GM21390 (cell line): ENCODE measurements at regions not wholly inside any gene's neighbourhood (a gene's known extent, or its start where the extent isn't known, plus 50 kb on each side); places are given as distances from the start of the nearest gene placed in this dataset.
"Not testable (repeated sequence)": the region's sequence is repeated elsewhere in the genome, so short reads cannot be mapped to it uniquely, and the experiment has no call there.

Source experiments
- ATAC-seq: cut with Tn5 transposase; IDR thresholded peaks from one replicate; pipeline ENCODE4 v1.9.1; 2021; ENCODE audit not compliant: unreplicated experiment

DNA sequence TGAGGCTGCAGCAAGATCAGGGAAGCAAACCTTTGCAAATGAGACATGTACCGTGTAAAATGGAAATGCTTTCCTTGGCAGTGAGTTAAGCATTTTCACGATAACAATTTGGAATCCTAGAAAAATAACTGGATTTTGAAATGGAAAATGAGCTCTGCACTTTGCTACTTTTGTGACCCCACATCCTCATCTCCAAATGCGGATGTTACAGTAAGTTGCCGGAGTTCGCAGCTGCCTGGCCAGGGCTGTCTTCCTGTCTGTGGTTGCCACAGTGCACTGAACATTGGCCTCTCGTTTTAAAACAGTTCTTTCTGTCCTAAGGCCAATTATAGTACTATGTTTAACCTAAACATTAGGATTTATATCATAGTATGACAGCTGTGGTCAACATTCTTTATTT lies 136.2 kb upstream of the FZD8 start:
- no peak for ATAC-seq

DNA sequence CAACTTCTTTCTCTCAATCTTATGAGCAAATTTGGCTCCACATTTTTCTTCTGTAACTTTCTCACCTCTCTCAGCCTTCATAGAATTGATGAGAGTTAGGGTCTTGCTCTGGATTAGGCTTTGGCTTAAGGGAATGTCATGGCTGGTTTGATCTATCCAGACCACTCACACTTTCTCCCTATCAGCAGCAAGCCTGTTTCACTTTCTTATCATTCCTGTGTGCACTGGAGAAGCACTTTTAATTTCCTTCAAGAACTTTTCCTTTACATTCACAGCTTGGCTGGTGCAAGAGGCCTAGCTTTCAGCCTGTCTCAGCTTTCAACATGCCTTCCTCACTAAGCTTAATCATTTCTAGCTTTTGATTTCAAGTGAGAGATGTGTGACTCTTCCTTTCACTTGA lies 134.5 kb upstream of the FZD8 start:
- not testable (repeated sequence) for ATAC-seq

DNA sequence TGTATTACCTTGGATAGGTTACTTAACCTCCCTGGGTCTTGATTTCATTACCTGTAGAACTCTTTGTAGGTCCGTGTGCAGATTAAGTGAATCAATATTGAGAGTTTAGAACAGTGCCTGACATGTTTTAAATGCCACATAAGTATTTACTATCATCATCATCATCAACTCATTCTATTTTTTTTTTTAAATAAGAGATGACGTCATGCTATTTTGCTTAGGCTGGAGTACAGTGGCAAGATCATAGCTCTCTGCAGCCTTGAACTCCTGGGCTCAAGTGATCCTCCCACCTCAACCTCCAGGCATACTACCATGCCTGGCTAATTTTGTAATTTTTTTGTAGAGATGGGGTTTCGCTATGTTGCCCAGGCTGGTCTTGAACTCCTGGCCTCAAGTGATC lies 132.0 kb upstream of the FZD8 start:
- no peak for ATAC-seq

DNA sequence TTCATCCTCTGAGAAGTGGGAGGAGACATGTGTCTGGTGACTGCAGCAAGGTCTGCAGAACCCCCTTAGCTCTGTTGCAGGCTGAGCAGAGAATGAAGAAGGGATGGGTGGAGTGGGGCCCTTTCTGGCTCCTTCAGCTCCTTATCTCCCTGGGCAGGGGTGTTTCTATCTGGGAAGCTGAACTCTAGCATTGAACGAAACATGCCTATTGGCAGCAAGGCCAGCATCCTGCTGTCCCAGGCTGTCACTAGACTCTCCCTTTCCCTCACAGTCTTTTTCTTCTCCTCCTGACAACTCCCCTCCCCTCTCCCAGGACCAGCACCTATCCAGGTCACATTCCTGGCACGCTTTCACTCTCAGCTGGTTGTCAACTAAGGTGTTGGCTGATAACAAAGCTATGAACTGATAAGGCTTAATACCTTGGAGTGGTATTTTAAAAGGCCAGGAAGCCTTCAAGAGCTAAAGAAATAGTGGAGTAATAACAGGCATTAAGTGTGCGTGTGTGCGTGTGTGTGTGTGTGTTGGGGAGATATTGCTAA lies 128.8 kb upstream of the FZD8 start:
- no peak for ATAC-seq

DNA sequence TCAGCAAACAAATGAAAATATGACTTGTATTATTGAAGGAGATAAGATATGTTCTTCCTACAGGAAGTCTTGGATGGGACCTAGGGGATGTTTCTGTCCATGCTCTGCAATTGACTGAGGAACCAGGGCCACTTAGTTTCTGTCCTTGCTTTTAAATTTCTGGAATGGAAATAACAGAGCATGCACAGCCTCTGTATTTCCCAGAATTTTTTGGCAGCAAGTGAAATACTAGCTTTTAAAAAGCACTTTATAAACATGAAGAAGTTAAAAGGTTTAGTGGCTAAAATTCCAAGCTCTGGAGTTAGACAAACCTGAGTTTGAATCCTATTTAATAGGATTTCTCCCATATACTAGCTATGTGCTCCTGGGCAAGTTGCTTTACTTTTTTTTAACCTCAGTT lies 127.7 kb upstream of the FZD8 start:
- ATAC-seq = no peak

DNA sequence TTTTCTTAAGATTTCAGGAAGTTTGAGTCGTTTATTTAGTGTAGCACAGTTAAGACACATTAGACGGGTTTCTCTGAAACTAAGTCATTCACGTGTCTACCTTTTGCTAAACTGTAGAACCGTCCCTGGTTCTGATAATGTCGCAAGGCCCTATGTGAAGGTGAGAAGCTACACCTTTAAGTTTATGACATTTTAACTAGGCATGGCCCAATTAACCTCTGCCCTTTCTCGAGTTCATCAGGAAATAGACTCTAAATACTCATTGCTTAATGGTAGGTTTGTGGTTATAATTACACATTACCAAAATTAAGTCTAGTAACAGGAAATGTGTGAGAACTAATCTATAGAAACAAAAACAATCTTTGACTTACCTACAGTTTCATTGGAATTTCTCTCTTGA lies 126.6 kb upstream of the FZD8 start:
- no peak for ATAC-seq

DNA sequence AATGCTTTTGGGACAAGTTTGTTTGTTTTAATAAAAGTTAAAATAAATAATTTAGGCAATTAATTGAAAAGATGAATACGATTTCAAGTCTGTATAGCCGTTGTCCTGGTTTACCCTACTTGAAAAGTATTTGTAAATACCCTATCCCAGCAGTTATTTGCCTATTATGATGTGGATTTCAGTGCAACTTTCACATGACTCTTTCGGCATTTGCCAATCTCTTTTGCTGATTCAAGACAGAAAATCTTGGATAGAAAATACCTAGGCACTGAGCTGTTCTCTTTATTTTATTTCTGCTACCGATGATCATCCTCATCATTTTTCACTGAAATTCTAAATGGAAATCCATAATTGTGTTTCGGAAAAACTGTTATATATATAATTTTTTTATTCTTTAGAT lies 125.9 kb upstream of the FZD8 start:
- no peak for ATAC-seq

DNA sequence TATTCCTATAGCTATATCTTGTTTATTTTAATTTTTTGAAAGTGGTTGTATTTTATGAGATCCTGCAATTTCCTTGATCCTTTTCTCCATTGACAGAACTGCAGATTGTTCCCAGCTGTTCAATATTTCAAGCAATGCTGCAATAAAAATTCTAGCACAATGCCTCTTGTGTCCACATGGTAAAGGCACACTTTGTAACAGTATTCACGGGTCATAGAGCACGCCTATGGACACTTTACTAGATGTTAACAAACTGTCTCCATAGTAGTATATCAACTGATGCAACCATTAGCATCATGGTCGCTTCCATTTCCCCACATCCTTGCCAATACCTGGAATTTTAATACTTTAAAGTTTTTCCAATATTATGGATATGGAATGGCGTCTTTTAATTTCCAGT lies 123.9 kb upstream of the FZD8 start:
- no peak for ATAC-seq

DNA sequence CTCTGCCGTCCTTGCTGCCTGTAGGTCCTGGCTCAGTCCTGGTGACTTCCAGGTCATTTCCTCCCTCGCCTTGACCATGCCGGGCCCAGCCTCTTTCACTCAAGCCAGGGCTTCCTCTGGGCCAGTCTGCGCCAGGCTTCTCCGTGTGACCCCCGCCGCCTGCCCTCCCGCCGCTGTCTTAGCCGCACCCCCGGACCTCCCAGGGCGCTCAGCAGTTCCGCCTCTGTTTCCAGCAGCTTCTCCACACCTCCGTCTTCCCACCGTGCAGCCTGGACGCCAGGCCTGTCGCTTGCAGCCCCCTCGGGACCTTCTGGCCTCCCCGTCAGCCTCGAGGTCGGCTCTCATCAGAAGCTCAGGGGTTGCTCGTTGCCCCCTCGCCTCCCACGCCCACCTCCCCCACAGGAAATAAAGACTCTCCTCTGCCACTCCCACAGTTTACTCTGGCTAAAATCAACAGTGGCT lies 123.0 kb upstream of the FZD8 start:
- ATAC-seq = no peak

DNA sequence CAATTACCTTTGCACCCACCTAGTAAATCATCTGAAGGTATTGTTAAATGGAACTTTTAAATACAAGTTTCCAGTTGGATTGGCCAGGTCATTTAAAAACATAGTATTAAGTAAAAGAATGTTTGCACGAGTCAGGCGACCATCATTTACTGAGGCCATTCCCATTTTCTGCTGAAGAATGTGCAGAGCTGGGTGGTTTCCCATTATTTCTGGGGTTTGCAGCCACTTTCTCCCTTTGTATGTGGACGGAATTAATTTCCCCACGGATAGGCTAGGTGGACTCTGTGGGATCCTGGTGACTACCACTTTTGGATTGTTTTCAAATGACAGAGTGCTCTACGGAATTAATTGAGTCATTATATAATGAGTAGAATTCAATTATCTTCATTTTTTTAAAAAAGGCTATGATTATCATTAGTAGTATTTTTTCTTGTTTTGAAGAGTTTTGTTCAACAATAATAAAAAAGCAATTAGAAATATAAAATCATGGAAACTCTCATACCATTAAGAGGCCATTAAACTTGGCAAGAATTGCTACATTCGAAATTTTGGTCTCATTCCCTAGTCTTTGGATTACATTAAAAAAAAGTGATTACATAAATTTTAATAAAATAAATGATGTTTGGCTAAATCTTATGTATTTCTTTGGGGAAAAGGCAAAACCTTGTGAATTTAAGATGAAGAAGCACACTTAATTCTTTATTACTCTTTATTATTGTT lies 120.4 kb upstream of the FZD8 start:
- no peak for ATAC-seq

DNA sequence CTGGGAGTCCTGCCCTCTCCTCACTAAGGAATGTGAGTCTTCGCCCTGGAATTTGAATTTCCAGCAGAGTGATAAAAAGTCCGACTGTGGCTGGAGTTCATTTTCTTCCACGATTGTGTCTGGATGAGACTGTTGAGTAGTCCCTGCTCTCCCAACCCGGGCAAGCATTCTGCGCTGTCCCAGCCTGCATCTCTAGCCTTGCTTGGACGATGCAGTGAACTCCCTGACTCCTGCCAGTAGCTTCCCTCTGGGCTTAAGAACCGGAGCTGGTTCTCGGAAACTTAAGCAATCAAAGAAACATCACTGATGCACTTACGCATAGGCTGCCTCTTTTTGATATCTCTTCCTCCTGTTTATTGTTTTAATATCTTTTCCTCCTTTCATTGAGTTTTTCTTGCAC lies 116.0 kb upstream of the FZD8 start:
- ATAC-seq = no peak

DNA sequence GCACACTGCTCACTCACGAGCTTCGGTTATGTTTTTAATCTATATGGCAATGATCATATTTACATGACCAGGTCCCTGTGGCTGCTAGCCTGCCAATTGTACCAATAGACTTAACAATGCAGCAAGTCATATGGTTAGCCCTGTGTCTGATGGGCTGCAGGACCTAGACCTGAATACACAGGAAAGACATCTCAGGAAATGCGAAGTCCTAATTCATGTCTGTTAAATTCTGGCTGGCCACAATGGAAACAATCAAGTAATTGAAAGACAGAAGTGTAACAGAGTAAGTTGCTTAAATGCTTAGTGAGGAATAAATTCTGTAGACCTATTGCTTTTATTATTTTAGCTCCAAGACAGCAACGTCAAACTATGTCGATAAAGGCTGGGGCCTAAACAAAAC lies 112.4 kb upstream of the FZD8 start:
- no peak for ATAC-seq

DNA sequence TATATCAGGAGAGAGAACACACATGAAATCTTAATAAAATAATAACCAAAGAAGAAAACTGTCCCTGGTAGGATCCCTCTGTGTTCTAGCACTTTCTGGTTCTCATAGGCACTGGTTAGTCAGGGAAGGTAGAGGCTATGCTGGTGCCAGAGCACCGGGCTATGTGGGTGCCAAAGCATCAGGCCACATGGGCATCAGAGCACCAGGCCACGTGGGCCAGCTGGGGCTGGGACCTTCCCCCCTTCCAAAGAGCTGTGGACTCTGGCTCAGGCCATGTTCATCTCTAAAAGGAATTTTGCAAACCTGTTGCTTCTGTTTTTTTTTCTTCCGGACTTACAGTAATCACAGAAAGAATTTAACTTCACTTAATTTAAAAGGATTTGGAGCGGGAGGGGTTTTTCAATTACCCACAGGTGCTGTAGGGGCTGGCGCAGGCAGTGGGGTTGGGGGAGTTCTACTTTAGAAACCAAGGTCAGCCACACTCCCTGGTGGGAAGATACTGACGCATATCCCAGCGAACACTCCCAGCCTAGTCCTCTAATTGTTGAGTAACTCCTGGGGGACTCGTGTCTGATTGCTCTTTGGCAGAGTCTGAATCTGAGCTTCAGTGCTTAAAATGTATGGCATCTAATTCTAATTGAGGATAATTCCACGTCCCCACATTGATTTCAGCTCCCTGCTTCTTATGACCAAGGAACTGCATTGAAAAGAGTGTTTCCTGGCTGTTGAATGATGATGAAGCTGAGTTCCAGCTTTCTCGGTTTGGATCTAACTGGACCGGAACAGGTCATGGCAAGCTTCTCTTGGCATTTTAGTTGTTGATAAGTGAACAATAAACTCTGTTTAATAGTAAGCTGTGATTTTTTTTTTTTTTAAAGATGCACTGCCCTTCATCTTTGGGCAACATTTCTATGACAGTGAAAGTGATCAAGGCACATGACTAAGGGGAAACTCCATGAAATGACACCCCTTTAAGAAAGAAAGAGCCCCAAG lies 110.7 kb upstream of the FZD8 start:
- no peak for ATAC-seq

DNA sequence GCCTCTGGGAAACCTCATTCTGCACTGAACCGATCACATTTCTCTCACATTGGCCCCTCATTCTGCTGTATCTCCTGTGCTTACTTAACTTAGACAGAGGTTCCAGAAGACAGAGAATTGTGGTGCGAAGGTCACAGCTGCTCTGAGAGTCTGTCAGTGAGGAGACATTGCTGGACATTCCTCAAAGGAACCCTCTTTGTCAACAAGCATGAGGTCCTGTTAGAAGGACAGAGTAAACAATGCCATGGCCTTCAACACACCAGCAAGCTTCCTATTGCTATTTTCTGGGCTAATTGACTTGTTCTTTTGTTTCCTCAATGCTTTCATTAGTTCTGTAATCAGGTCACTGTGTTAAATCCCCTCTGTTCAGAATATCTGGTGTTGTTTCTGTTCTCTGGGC lies 109.3 kb upstream of the FZD8 start:
- ATAC-seq = no peak

DNA sequence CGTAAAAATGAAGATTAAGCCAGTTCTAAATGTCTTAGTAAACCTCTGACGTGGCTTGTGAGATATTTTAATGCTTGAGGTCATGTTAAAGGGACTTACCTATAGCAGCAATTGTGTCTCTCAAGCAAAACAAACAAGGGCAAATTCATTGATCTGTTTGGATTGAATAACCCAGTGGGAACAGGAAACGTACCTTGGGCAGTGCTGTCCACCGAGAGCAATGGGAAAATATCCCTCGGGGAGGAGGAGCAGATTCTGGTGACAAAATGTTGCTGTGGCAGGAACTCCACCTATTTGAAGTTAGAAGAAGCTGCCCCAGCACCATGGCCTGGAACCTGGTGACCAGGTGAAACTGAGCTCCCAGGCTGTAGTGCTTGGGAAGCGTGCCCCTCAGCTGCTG lies 107.1 kb upstream of the FZD8 start:
- ATAC-seq = no peak

DNA sequence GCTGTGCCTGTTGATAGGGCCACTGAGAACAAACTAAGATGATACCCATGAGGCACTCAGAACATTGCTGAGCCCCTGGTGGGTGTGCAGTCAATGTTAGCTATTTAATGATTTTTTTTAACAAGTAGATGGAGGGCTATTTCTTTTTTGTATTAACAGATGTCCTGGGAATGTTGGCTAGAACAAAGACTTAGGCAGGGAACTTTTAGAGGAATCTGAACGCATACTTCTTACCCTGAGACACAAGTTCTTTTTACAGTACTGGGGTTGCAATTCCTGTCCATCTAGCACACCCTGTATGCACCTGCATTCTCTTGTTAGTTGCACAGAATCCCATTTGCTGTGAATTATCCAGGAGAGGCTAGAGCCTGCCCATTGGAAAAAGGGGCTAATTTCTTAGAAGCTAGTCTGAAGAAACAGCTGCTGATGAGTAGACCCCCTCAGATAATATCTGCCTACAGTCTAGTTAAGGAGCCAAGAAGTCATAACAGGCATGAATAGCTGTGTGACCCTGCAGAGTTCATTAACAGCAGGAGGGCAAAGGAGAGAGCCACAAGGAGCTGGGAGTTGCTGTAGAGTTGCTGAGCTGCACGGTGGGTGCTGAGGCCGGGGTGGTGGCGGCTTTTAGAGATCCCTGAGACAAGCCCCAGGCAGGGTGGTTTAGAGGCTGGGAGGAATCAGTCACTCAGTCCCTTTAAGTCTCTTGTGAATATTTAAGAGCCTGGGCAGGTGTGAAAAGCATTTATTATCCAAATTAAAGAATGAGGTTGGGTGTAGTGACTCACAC lies 103.7 kb upstream of the FZD8 start:
- no peak for ATAC-seq

DNA sequence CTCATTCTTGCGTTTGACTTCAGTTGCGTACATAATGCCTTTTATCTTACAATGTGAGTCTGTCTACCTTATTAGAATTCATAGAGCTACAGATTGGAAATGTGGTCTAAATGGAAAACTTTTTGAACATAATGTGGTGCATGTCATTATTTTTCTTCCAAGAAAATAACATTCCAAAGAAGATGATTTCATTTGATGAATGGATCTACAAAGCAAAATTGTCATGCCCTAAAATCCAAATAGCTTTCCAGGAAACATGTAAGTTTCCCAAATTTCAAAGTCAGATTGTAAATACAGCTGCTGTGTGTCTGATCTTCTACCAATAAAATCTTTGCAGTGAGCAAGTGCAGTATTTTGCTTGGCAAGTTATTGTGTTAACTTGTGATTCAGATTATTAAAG lies 101.8 kb upstream of the FZD8 start:
- ATAC-seq = no peak

DNA sequence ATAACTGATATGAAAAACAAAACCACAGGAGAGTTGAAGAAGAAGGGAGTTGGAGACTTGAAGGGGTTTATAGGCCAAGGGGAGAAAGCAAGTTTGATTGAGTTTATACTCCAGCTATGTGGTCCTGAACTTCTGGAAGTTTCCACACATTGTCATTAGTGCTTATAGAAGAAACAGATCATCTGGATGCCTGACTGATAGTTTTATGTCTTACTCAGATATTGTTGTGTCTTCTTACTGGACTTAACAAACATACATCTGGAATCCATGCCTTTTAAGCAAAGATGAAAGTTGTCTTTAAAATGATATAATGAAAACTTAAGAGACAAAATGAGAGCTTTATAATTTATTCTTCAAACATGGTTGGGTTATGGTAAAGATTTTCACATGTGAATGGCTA lies 101.3 kb upstream of the FZD8 start:
- no peak for ATAC-seq

DNA sequence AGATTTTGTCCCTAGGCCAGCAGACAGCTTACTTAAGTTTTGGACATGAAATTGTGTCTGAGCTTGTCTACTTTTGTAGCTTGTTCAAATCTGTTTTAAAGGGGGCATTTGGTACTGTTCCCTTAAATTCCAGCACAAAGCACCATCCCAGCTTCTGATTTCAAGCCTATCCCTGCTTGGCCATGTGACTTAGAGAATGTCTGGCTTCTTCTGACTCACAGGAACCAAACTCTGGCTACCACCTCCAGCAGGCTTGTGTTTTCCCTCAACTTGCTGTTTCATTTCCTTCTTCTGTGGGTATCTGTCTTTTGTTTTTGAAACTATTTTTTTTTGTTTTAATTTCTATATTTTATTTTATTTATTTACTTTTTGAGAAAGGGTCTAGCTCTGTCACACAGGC lies 97.9 kb upstream of the FZD8 start:
- no peak for ATAC-seq

DNA sequence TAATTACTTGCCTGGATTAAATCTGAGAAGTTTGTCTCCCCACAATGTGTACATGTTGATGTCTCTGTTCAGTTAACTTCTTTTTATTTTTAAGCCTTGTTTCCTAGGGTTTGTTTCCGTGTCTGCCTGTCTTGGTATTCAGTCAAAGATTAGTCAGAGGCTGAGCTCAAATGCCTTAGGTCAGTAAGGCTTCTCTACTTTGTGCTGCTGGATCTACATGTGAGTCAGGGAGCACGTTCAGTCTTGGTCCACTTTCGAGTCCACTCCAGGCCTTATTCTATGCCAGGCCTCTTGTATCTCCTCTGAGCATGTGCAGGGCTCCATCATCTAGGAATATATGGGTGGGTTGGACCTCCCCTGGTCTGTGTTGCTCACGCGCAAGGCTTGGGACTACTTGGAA lies 93.3 kb upstream of the FZD8 start:
- ATAC-seq = no peak

DNA sequence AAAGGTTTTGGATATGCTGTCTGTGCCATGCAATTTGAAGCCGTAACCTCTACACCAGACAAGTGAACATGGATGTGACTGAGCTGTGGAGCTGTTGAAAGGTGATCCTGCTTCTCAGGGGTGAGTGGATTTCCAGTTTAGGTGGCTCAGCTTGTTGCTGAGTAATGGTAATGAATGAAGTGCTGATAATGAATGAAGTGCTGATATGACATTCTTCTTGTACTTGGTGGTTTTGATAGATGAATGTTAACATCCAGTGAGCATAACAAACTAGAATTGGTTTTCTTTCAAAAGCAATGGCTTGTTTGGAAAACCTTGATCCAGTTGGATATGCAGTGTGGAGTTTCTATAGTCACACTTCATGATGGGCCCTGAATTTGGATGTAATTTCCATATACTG lies 89.7 kb upstream of the FZD8 start:
- ATAC-seq = no peak
